ENCODE measurements at regions not wholly inside any gene's neighbourhood (a gene's known extent, or its start where the extent isn't known, plus 50 kb on each side); places are given as distances from the start of the nearest gene placed in this dataset.

DNA sequence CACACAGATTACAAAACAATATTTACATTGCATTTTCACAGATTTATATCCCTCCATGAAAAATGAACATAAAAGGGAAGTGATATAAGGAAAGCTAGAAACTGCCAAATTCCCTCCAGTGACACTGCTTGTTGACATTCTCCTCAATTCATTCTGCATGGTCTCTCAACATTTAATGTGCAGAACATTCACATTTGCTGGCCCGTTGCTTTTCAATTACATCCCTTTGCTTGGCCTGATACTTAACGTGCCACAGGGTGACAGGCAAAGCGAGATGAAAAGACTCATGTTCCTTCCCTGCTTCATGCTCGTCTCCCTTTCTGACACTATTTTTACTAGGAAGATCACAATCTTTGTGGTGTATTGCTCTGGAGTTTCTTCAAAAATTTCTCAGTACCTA is 1019.7 kb upstream of the LRRN3 start:
- no peak for TF ChIP-seq MXI1 (IDR thresholded peaks at IDR 0.05; ENCODE audit: low read depth, low read length)
- no peak for TF ChIP-seq RCOR1 (conservative IDR thresholded peaks at IDR 0.05; ENCODE audit: low read depth, low read length)
- no peak for TF ChIP-seq JUNB (IDR thresholded peaks at IDR 0.05)
- TF ChIP-seq POLR2A (IDR thresholded peaks at IDR 0.05; ENCODE audit: low read depth, low read length): no peak
- no peak for TF ChIP-seq RAD21 (IDR thresholded peaks at IDR 0.05; ENCODE audit: insufficient read depth, low read depth, low read length)
- TF ChIP-seq NFIC (IDR thresholded peaks at IDR 0.05; ENCODE audit: low read depth, low read length): no peak
